ENCODE measurements at regions not wholly inside any gene's neighbourhood (a gene's known extent, or its start where the extent isn't known, plus 50 kb on each side); places are given as distances from the start of the nearest gene placed in this dataset.

- TF ChIP-seq, protein P1, sequence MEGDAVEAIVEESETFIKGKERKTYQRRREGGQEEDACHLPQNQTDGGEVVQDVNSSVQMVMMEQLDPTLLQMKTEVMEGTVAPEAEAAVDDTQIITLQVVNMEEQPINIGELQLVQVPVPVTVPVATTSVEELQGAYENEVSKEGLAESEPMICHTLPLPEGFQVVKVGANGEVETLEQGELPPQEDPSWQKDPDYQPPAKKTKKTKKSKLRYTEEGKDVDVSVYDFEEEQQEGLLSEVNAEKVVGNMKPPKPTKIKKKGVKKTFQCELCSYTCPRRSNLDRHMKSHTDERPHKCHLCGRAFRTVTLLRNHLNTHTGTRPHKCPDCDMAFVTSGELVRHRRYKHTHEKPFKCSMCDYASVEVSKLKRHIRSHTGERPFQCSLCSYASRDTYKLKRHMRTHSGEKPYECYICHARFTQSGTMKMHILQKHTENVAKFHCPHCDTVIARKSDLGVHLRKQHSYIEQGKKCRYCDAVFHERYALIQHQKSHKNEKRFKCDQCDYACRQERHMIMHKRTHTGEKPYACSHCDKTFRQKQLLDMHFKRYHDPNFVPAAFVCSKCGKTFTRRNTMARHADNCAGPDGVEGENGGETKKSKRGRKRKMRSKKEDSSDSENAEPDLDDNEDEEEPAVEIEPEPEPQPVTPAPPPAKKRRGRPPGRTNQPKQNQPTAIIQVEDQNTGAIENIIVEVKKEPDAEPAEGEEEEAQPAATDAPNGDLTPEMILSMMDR (IDR thresholded peaks at IDR 0.05; ENCODE audit: insufficient read depth, low read length, severe bottlenecking) = no peak
- no peak for FAIRE-seq
Observed at GRCh38 chr1:166383137-166383536, 216.3 kb upstream of the FAM78B start.

GRCh38 chr1:166383635-166384346 is 217.0 kb upstream of the FAM78B start:
- Histone ChIP-seq H3K27me3 (ENCODE audit: control insufficient read depth, insufficient read depth, low read length) (no peaks in the 10 kb centered on the region), H3K36me3 (ENCODE audit: control insufficient read depth, insufficient read depth, low read length) (no peaks in the 10 kb centered on the region), H3K4me3 (ENCODE audit: low read depth, low read length) (no peak overlapping the region)
- DNase-seq (ENCODE audit: low read depth) = no peak
- TF ChIP-seq, protein P1 (IDR thresholded peaks at IDR 0.05; ENCODE audit: insufficient read depth, low read length, severe bottlenecking) = no peak
- no peak for FAIRE-seq

More at GRCh38 chr1:166383137-166383536, 216.3 kb upstream of the FAM78B start:
- Histone ChIP-seq H3K36me3 (ENCODE audit: control insufficient read depth, insufficient read depth, low read length) (no peaks in the 10 kb centered on the region), H3K27me3 (ENCODE audit: control insufficient read depth, insufficient read depth, low read length) (no peaks in the 10 kb centered on the region), H3K4me3 (ENCODE audit: low read depth, low read length) (no peak overlapping the region)
- no peak for DNase-seq (ENCODE audit: low read depth)

GRCh38 chr1:166384948-166385347 is 218.1 kb upstream of the FAM78B start:
- DNase-seq (ENCODE audit: low read depth) = no peak
- TF ChIP-seq, protein P1 (IDR thresholded peaks at IDR 0.05; ENCODE audit: insufficient read depth, low read length, severe bottlenecking) = no peak
- H3K36me3 ChIP-seq (ENCODE audit: control insufficient read depth, insufficient read depth, low read length) = no peaks in the 10 kb centered on the region
- FAIRE-seq = no peak
- no peaks in the 10 kb centered on the region for H3K27me3 ChIP-seq (ENCODE audit: control insufficient read depth, insufficient read depth, low read length)
- H3K4me3 ChIP-seq (ENCODE audit: low read depth, low read length) = no peak overlapping the region

GRCh38 chr1:166390366-166391033 is 223.7 kb upstream of the FAM78B start:
- TF ChIP-seq, protein P1 (IDR thresholded peaks at IDR 0.05; ENCODE audit: insufficient read depth, low read length, severe bottlenecking) = no peak
- Histone ChIP-seq H3K36me3 (ENCODE audit: control insufficient read depth, insufficient read depth, low read length) (no peaks in the 10 kb centered on the region), H3K27me3 (ENCODE audit: control insufficient read depth, insufficient read depth, low read length) (no peaks in the 10 kb centered on the region), H3K4me3 (ENCODE audit: low read depth, low read length) (no peak overlapping the region)
- no peak for DNase-seq (ENCODE audit: low read depth)
- FAIRE-seq = peak; percentile 7

DNA sequence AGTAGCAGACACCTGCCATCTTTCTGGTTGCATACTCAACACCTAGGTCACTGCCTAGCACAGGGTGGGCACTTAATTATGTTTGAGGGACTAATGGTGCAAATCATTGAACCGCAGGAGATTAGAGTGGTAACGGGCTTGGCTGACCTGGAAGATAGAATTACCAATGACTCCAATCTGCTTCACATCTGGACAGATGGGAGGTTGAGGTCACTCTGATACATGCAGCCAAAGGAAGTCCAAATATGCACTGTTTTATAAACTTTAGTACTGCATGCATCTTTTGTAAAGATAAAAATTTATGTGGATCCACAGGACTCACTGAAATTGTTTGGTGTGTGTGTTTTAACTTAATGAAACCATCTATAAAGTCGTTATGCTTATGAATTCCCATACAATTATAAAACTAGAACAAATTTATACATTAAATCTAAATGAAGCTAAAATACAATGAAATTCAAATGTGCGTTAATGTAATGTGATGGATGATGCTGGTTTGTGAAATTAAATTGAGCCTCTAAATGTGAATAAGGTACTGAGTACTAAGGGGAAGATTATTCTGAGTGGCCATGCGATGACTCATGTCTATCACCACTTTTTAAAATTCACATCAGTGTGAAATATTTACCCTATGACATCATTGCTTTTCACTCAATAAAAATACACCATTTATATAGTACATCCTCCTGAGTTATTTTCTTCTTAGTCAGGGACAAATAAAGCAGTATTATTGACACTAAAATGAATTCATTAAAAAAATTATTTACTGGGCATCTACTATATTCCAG is 224.7 kb upstream of the FAM78B start:
- Histone ChIP-seq H3K27me3 (ENCODE audit: control insufficient read depth, insufficient read depth, low read length) (no peaks in the 10 kb centered on the region), H3K36me3 (ENCODE audit: control insufficient read depth, insufficient read depth, low read length) (no peaks in the 10 kb centered on the region), H3K4me3 (ENCODE audit: low read depth, low read length) (no peak overlapping the region)
- TF ChIP-seq, protein P1 (IDR thresholded peaks at IDR 0.05; ENCODE audit: insufficient read depth, low read length, severe bottlenecking) = no peak
- no peak for FAIRE-seq
- DNase-seq (ENCODE audit: low read depth) = peak; percentile 30

All from bronchial epithelial cell (primary cell).